Neural progenitor cell (in vitro differentiated cells): ENCODE measurements at regions not wholly inside any gene's neighbourhood (a gene's known extent, or its start where the extent isn't known, plus 50 kb on each side); places are given as distances from the start of the nearest gene placed in this dataset.

Experiments
- DNase-seq: peaks from one replicate; pipeline ENCODE4 v3.0.0-alpha.2; 2016; ENCODE audit warnings: low spot score
- H2AFZ ChIP-seq: fragments of 200-600 bp; sonication (generic); replicated peaks from 2 replicates; pipeline ENCODE4 v1.6.1; 2016; ENCODE audit warnings: antibody characterized with exemption
- H3F3A ChIP-seq: fragments of 200-600 bp; sonication (generic); 2 replicates; pipeline ENCODE4 v1.6.1; 2016; ENCODE audit warnings: antibody characterized with exemption, low read depth
- H3K27ac ChIP-seq: fragments of 200-600 bp; sonication (generic); 2 replicates; pipeline ENCODE4 v1.5.1; 2016; ENCODE audit warnings: mild to moderate bottlenecking
- H3K27me3 ChIP-seq: fragments of 200-600 bp; sonication (generic); 2 replicates; pipeline ENCODE4 v1.6.1; 2016; ENCODE audit warnings: mild to moderate bottlenecking, moderate library complexity
- H3K36me3 ChIP-seq: fragments of 200-600 bp; sonication (generic); 2 replicates; pipeline ENCODE4 v1.5.1; 2016
- H3K4me1 ChIP-seq: fragments of 200-600 bp; sonication (generic); 2 replicates; pipeline ENCODE4 v1.6.1; 2016; ENCODE audit warnings: mixed run types
- H3K4me2 ChIP-seq: fragments of 200-600 bp; sonication (generic); 2 replicates; pipeline ENCODE4 v1.6.1; 2016
- H3K4me3 ChIP-seq: fragments of 200-600 bp; sonication (generic); 2 replicates; pipeline ENCODE4 v1.5.1; 2016
- H3K79me2 ChIP-seq: fragments of 200-600 bp; sonication (generic); 2 replicates; pipeline ENCODE4 v1.6.1; 2016; ENCODE audit warnings: low read depth
- H3K9ac ChIP-seq: fragments of 200-600 bp; sonication (generic); 2 replicates; pipeline ENCODE4 v1.6.1; 2016
- H3K9me3 ChIP-seq: fragments of 200-600 bp; sonication (generic); 2 replicates; pipeline ENCODE4 v1.5.1; 2016; ENCODE audit warnings: low read depth
- H4K20me1 ChIP-seq: fragments of 200-600 bp; sonication (generic); 2 replicates; pipeline ENCODE4 v1.6.1; 2016; ENCODE audit warnings: low read depth
- H3K27ac Mint-ChIP-seq: 3 replicates; pipeline ENCODE4 v1.8.0; 2021; ENCODE audit warnings: mixed read lengths
- H3K27me3 Mint-ChIP-seq: 2 replicates; pipeline ENCODE4 v1.8.0; 2022; ENCODE audit warnings: low read depth, mild to moderate bottlenecking, inconsistent platforms, moderate library complexity, mixed read lengths; ENCODE audit not compliant: insufficient read depth
- H3K36me3 Mint-ChIP-seq: 3 replicates; pipeline ENCODE4 v1.8.0; 2021; ENCODE audit warnings: mixed read lengths
- H3K4me1 Mint-ChIP-seq: 3 replicates; pipeline ENCODE4 v1.8.0; 2021; ENCODE audit warnings: mixed read lengths
- H3K4me3 Mint-ChIP-seq: 3 replicates; pipeline ENCODE4 v1.8.0; 2021; ENCODE audit warnings: mild to moderate bottlenecking, moderate library complexity, mixed read lengths
- H3K9me3 Mint-ChIP-seq: 3 replicates; pipeline ENCODE4 v1.8.0; 2020; ENCODE audit warnings: mixed read lengths
- EZH2 ChIP-seq: fragments of 200-600 bp; sonication (generic); IDR thresholded peaks from 2 replicates; pipeline ENCODE4 v1.6.1; 2017; ENCODE audit warnings: antibody characterized with exemption, mild to moderate bottlenecking, moderate library complexity
- EZH2phosphoT487 ChIP-seq: fragments of 200-600 bp; sonication (generic); IDR thresholded peaks from 2 replicates; pipeline ENCODE4 v1.6.1; 2017; ENCODE audit warnings: antibody characterized with exemption
- TF ChIP-seq, protein P1 (sequence below): fragments of 200-600 bp; sonication (generic); IDR thresholded peaks from 2 replicates; pipeline ENCODE4 v1.5.1; 2017; ENCODE audit warnings: antibody characterized with exemption, mild to moderate bottlenecking

DNA sequence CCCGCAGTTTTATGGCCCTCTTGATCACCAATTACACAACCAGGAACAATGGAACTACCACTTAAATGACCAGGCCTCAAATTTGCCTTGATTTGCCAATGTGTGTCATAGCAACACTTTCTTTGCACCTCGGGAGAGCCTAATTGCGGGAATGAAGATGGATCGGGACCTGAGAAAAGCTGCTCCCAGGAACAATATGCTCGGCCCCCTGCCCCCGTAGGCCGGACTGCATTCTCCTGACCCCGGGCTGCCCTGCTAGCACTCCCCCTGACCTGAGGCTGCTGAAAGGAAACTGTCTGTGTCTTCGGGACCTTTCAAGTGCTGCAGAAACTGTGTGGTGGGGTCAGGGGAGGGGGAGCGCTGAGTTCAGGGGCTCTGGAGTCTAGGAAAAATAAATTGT lies 294.3 kb upstream of the IRX1 start:
- Histone ChIP-seq H3K9ac (no peak overlapping the region), H3K27me3 (no peaks in the 10 kb centered on the region), H3F3A (no peaks in the 10 kb centered on the region), H3K36me3 (no peaks in the 10 kb centered on the region), H3K27ac (no peak overlapping the region), H3K79me2 (no peaks in the 10 kb centered on the region), H3K4me2 (no peak overlapping the region), H3K4me1 (peaks cover 5% of the 10 kb centered on the region), H2AFZ (peak overlapping the region; percentile 77), H3K4me3 (no peak overlapping the region), H3K9me3 (no peaks in the 10 kb centered on the region), H4K20me1 (no peaks in the 10 kb centered on the region)
- Mint-ChIP-seq H3K4me3 (peak overlapping the region; percentile 21), H3K27ac (peak overlapping the region; percentile 60), H3K4me1 (peaks cover 21% of the 10 kb centered on the region), H3K36me3 (no peaks in the 10 kb centered on the region), H3K9me3 (peaks cover 7% of the 10 kb centered on the region), H3K27me3 (peaks cover 5% of the 10 kb centered on the region)
- no peak for TF ChIP-seq EZH2phosphoT487
- TF ChIP-seq, protein P1, sequence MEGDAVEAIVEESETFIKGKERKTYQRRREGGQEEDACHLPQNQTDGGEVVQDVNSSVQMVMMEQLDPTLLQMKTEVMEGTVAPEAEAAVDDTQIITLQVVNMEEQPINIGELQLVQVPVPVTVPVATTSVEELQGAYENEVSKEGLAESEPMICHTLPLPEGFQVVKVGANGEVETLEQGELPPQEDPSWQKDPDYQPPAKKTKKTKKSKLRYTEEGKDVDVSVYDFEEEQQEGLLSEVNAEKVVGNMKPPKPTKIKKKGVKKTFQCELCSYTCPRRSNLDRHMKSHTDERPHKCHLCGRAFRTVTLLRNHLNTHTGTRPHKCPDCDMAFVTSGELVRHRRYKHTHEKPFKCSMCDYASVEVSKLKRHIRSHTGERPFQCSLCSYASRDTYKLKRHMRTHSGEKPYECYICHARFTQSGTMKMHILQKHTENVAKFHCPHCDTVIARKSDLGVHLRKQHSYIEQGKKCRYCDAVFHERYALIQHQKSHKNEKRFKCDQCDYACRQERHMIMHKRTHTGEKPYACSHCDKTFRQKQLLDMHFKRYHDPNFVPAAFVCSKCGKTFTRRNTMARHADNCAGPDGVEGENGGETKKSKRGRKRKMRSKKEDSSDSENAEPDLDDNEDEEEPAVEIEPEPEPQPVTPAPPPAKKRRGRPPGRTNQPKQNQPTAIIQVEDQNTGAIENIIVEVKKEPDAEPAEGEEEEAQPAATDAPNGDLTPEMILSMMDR: no peak
- TF ChIP-seq EZH2: no peak
- DNase-seq: no peak

DNA sequence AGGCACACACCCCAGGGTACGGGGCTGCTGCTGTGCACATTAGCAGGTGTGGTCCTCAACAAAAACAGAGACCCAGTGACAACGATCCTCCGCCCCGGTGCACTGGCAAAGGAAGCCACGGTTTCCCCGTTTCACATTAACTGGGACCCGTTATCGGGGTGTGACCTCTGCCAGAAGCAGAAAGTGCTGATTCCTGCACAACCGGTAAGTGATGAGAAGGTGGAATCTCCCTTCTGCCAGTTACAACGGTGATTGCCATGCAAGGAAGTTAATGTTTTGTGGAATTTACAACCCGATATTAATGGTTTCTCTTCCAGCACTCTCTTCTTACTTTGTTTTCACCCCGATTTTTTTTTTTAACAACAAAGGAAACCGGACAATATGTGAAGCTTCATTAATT lies 294.9 kb upstream of the IRX1 start:
- no peaks in the 10 kb centered on the region for H3F3A ChIP-seq
- no peak overlapping the region for H3K27ac Mint-ChIP-seq
- H3K27ac ChIP-seq: no peak overlapping the region
- no peaks in the 10 kb centered on the region for H3K27me3 ChIP-seq
- H3K4me1 ChIP-seq: peaks cover 5% of the 10 kb centered on the region
- no peaks in the 10 kb centered on the region for H3K36me3 ChIP-seq
- H3K36me3 Mint-ChIP-seq: no peaks in the 10 kb centered on the region
- no peak overlapping the region for H3K4me3 Mint-ChIP-seq
- H3K4me1 Mint-ChIP-seq: peaks cover 21% of the 10 kb centered on the region
- no peaks in the 10 kb centered on the region for H4K20me1 ChIP-seq
- H3K27me3 Mint-ChIP-seq: peaks cover 5% of the 10 kb centered on the region
- DNase-seq: no peak
- H3K9me3 ChIP-seq: no peaks in the 10 kb centered on the region
- no peak overlapping the region for H3K4me2 ChIP-seq
- no peak overlapping the region for H2AFZ ChIP-seq
- H3K9ac ChIP-seq: no peak overlapping the region
- no peak for TF ChIP-seq EZH2
- TF ChIP-seq, protein P1: no peak
- peaks cover 3% of the 10 kb centered on the region for H3K9me3 Mint-ChIP-seq
- H3K79me2 ChIP-seq: no peaks in the 10 kb centered on the region
- no peak overlapping the region for H3K4me3 ChIP-seq

DNA sequence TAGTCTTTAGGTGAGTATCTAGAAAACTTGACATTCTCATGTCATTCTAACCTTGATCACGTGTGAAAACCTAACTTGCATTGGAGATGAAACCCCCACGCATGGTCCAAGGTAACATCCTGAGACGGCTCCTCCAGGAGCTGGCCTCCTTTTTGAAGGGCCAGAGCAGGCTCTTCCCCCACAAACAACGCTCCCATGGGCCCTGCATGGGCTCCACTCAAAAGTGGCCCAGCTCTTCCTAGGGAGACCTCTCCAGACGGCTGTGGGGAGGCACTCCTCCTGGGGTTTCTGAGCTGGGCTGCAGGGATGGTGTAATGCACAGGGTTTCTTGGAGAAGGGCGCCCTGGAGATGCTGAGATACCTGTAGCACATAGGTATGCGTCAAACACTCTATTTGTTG lies 296.2 kb upstream of the IRX1 start:
- no peak overlapping the region for H3K4me3 ChIP-seq
- no peak for TF ChIP-seq EZH2phosphoT487
- TF ChIP-seq, protein P1: no peak
- no peak for TF ChIP-seq EZH2
- H3F3A ChIP-seq: no peaks in the 10 kb centered on the region
- no peak overlapping the region for H2AFZ ChIP-seq
- Mint-ChIP-seq H3K4me3 (no peak overlapping the region), H3K9me3 (no peaks in the 10 kb centered on the region), H3K27ac (no peak overlapping the region), H3K36me3 (no peaks in the 10 kb centered on the region), H3K27me3 (peaks cover 5% of the 10 kb centered on the region), H3K4me1 (peaks cover 21% of the 10 kb centered on the region)
- no peak overlapping the region for H3K9ac ChIP-seq
- no peaks in the 10 kb centered on the region for H3K79me2 ChIP-seq
- H3K27me3 ChIP-seq: no peaks in the 10 kb centered on the region
- DNase-seq: no peak
- peaks cover 5% of the 10 kb centered on the region for H3K4me1 ChIP-seq
- no peaks in the 10 kb centered on the region for H3K36me3 ChIP-seq
- no peaks in the 10 kb centered on the region for H3K9me3 ChIP-seq
- H3K4me2 ChIP-seq: no peak overlapping the region
- no peak overlapping the region for H3K27ac ChIP-seq
- H4K20me1 ChIP-seq: no peaks in the 10 kb centered on the region

DNA sequence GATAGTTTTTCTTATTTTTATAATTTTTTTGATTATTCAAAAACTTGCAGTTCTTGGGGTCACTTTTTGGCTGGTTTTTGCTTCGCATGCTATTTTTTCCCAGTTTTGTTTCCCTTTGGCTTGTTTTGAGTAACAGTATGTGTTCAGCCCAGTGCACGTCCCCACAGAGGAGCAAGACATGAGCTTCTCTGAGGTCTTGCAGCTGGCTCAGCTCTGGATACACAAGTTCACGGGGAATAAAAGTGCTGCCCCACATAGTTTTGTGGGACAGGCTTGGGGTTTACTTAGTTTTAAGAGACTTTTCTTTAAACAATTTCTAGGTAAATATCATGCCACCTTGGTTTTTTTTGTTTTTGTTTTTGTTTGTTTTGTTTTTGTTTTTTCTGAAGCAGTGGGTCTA lies 297.8 kb upstream of the IRX1 start:
- no peak overlapping the region for H3K4me3 ChIP-seq
- H4K20me1 ChIP-seq: no peaks in the 10 kb centered on the region
- H3K4me3 Mint-ChIP-seq: no peak overlapping the region
- no peaks in the 10 kb centered on the region for H3K79me2 ChIP-seq
- no peak for TF ChIP-seq EZH2phosphoT487
- TF ChIP-seq EZH2: no peak
- TF ChIP-seq, protein P1: no peak
- H3K36me3 Mint-ChIP-seq: no peaks in the 10 kb centered on the region
- H3K27me3 Mint-ChIP-seq: peaks cover 6% of the 10 kb centered on the region
- H3F3A ChIP-seq: no peaks in the 10 kb centered on the region
- H3K4me1 Mint-ChIP-seq: peaks cover 17% of the 10 kb centered on the region
- no peaks in the 10 kb centered on the region for H3K9me3 ChIP-seq
- H3K36me3 ChIP-seq: no peaks in the 10 kb centered on the region
- H3K9ac ChIP-seq: no peak overlapping the region
- H3K27ac ChIP-seq: no peak overlapping the region
- no peaks in the 10 kb centered on the region for H3K9me3 Mint-ChIP-seq
- H2AFZ ChIP-seq: no peak overlapping the region
- H3K27me3 ChIP-seq: no peaks in the 10 kb centered on the region
- no peak for DNase-seq
- H3K4me2 ChIP-seq: no peak overlapping the region
- peaks cover 5% of the 10 kb centered on the region for H3K4me1 ChIP-seq
- H3K27ac Mint-ChIP-seq: no peak overlapping the region
